SK-N-SH treated with all-trans-retinoic acid at 6 μM for 48 hours (cell line): ENCODE measurements at regions not wholly inside any gene's neighbourhood (a gene's known extent, or its start where the extent isn't known, plus 50 kb on each side); places are given as distances from the start of the nearest gene placed in this dataset.

Experiments
- ATAC-seq: fragments of 200-7000 bp; cut with Tn5 transposase; 3 replicates; pipeline ENCODE4 v1.9.1; 2020; ENCODE audit warnings: mild to moderate bottlenecking, moderate library complexity
- ARNTL ChIP-seq: fragments of 450-650 bp; formaldehyde crosslinking; IDR thresholded peaks from 2 replicates; pipeline ENCODE4 v1.5.0; 2020; ENCODE audit warnings: low read depth, mild to moderate bottlenecking, moderate library complexity, borderline replicate concordance
- BACH2 ChIP-seq: fragments of 250-450 bp; sonication (Bioruptor Pico); IDR thresholded peaks from 2 replicates; pipeline ENCODE4 v1.9.0; 2021; ENCODE audit warnings: mild to moderate bottlenecking, borderline replicate concordance
- CREB5 ChIP-seq: fragments of 250-450 bp; sonication (Bioruptor Pico); IDR thresholded peaks from 2 replicates; pipeline ENCODE4 v1.5.1; 2020; ENCODE audit warnings: low read depth, mild to moderate bottlenecking, moderate library complexity
- CSDC2 ChIP-seq: fragments of 250-450 bp; sonication (Bioruptor Pico); IDR thresholded peaks from 2 replicates; pipeline ENCODE4 v1.5.0; 2020; ENCODE audit warnings: mild to moderate bottlenecking, moderate library complexity
- CSRNP3 ChIP-seq: fragments of 250-450 bp; sonication (Bioruptor Pico); IDR thresholded peaks from 2 replicates; pipeline ENCODE4 v1.5.1; 2021; ENCODE audit warnings: mild to moderate bottlenecking, moderate library complexity
- ESRRG ChIP-seq: fragments of 250-450 bp; sonication (Bioruptor Pico); IDR thresholded peaks from 2 replicates; pipeline ENCODE4 v1.6.1; 2021; ENCODE audit warnings: mild to moderate bottlenecking
- PATZ1 ChIP-seq: fragments of 250-450 bp; sonication (Bioruptor Pico); IDR thresholded peaks from 2 replicates; pipeline ENCODE4 v1.8.0; 2020; ENCODE audit warnings: mild to moderate bottlenecking, moderate library complexity, borderline replicate concordance
- POU6F1 ChIP-seq: fragments of 250-450 bp; sonication (Bioruptor Pico); IDR thresholded peaks from 2 replicates; pipeline ENCODE4 v1.8.0; 2021; ENCODE audit warnings: low read depth, mild to moderate bottlenecking, moderate library complexity, borderline replicate concordance
- PPARA ChIP-seq: fragments of 250-450 bp; sonication (Bioruptor Pico); IDR thresholded peaks from 2 replicates; pipeline ENCODE4 v1.5.0; 2020; ENCODE audit warnings: mild to moderate bottlenecking, borderline replicate concordance
- RARB ChIP-seq: fragments of 250-450 bp; sonication (Bioruptor Pico); IDR thresholded peaks from 2 replicates; pipeline ENCODE4 v1.8.0; 2021; ENCODE audit warnings: mild to moderate bottlenecking, moderate library complexity
- SNAI2 ChIP-seq: fragments of 250-450 bp; sonication (Bioruptor Pico); IDR thresholded peaks from 2 replicates; pipeline ENCODE4 v1.5.0; 2020; ENCODE audit warnings: mild to moderate bottlenecking, moderate library complexity
- TCF4 ChIP-seq: fragments of 250-450 bp; sonication (Bioruptor Pico); IDR thresholded peaks from 2 replicates; pipeline ENCODE4 v1.8.0; 2021; ENCODE audit warnings: mild to moderate bottlenecking, moderate library complexity, borderline replicate concordance
- TOX ChIP-seq: fragments of 250-450 bp; sonication (Bioruptor Pico); IDR thresholded peaks from 2 replicates; pipeline ENCODE4 v1.8.0; 2021; ENCODE audit warnings: mild to moderate bottlenecking, moderate library complexity, borderline replicate concordance
- TSHZ2 ChIP-seq: fragments of 250-450 bp; sonication (Bioruptor Pico); IDR thresholded peaks from 2 replicates; pipeline ENCODE4 v1.5.0; 2020; ENCODE audit warnings: mild to moderate bottlenecking, moderate library complexity
- ZFP3 ChIP-seq: fragments of 250-450 bp; sonication (Bioruptor Pico); IDR thresholded peaks from 2 replicates; pipeline ENCODE4 v1.5.0; 2020; ENCODE audit warnings: mild to moderate bottlenecking, moderate library complexity
- ZFP30 ChIP-seq: fragments of 450-650 bp; formaldehyde crosslinking; IDR thresholded peaks from 2 replicates; pipeline ENCODE4 v1.5.0; 2022; ENCODE audit warnings: mild to moderate bottlenecking, moderate library complexity
- ZNF565 ChIP-seq: fragments of 450-650 bp; formaldehyde crosslinking; conservative IDR thresholded peaks from 2 replicates; pipeline ENCODE4 v1.5.0; 2020; ENCODE audit warnings: low read depth, mild to moderate bottlenecking, moderate library complexity
- ZNF70 ChIP-seq: fragments of 450-650 bp; formaldehyde crosslinking; IDR thresholded peaks from 2 replicates; pipeline ENCODE4 v1.5.0; 2020; ENCODE audit warnings: mild to moderate bottlenecking, moderate library complexity

- no peak for TF ChIP-seq TSHZ2 (CRISPR knock-in tag)
- TF ChIP-seq TOX (CRISPR knock-in tag) = no peak
These were observed 104.9 kb downstream of the AXIN2 start (continued) for GRCh38 chr17:65456368-65457151.

- ATAC-seq = peak; percentile 70
- TF ChIP-seq BACH2 (CRISPR knock-in tag) = no peak
- TF ChIP-seq TSHZ2 (CRISPR knock-in tag) = no peak
- TF ChIP-seq ZFP3 = no peak
- TF ChIP-seq ZNF565 (CRISPR knock-in tag) = no peak
- no peak for TF ChIP-seq RARB
- no peak for TF ChIP-seq CSDC2
- no peak for TF ChIP-seq CSRNP3 (CRISPR knock-in tag)
- TF ChIP-seq ESRRG (CRISPR knock-in tag) = no peak
These were observed 105.5 kb downstream of the AXIN2 start for GRCh38 chr17:65455972-65456343.

- no peak for ATAC-seq
- TF ChIP-seq CREB5 (CRISPR knock-in tag) (no peak), CSRNP3 (CRISPR knock-in tag) (no peak), ZNF70 (CRISPR knock-in tag) (no peak), TCF4 (CRISPR knock-in tag) (no peak), ZFP3 (no peak), TSHZ2 (CRISPR knock-in tag) (no peak), PATZ1 (CRISPR knock-in tag) (no peak), POU6F1 (CRISPR knock-in tag) (no peak), PPARA (CRISPR knock-in tag) (no peak), RARB (no peak), ARNTL (CRISPR knock-in tag) (no peak), ZFP30 (CRISPR knock-in tag) (no peak), SNAI2 (no peak)
These were observed 106.1 kb downstream of the AXIN2 start for GRCh38 chr17:65455154-65455971.
